Colon (tissue), 2 donors: ENCODE measurements at regions not wholly inside any gene's neighbourhood (a gene's known extent, or its start where the extent isn't known, plus 50 kb on each side); places are given as distances from the start of the nearest gene placed in this dataset.
"Not testable (repeated sequence)": the region's sequence is repeated elsewhere in the genome, so short reads cannot be mapped to it uniquely, and the experiment has no call there.

Source experiments
- FAIRE-seq: peaks from 2 replicates; lab custom pipeline; 2012; peaks lifted over from hg19 to GRCh38; lab: Jason Lieb, UNC
- donor health status: control.
- donor health status: control.

GRCh38 chr9:107832871-107833270 lies 343.3 kb upstream of the KLF4 start:
- FAIRE-seq = no peak

DNA sequence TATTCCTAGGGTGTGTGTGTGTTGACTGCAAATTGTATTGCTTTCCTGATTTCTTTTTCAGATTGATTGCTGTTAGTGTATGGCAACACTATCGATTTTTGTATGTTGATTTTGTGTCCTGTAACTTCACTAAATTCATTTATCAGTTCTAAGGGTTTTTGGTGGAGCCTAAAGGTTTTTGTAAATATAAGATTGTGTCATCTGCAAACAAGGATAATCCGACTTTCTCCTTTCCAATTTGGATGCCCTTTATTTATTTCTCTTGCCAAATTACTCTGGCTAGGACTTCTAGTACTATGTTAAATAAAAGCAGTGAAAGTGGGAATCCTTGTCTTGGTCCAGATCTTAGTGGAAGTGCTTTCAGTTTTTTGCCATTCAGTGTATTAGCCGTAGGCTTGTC lies 340.9 kb upstream of the KLF4 start:
- FAIRE-seq = no peak

DNA sequence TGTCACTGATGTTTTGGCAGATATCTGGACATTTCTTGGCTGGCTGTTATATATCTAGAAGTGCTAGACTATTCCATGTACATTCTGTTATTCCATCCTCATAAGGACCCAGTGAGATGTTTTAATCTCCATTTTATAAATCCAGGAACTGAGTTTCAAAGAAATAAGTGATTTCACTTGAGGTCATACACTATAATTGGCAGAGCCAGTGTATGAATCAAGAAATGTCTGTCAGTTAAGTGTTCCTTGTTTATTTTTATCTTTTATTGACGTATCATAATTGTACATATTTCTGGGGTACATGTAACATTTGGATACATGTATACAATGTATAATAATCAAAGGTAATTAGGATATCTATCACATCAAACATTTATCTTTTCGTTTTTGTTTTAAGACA lies 338.3 kb upstream of the KLF4 start:
- FAIRE-seq = peak; percentile 85

DNA sequence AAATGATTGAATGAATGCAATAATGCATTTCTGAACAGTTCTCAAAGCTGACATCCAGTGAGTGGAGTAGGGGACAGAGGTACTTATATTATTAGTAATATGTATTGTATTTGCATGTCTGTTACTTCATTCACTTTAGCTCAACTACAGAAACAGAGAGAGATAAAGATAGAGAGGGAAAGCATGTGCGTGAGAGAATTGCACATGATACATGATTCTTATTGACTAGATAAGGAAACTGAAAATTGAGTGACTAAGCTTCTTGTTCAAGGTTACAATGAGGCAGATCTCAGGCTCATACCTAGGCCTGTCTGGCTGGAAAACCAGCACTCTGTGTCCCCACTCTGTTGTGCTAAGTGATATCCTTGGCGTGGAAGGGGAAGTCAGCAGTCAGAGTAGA lies 337.7 kb upstream of the KLF4 start:
- FAIRE-seq = no peak

DNA sequence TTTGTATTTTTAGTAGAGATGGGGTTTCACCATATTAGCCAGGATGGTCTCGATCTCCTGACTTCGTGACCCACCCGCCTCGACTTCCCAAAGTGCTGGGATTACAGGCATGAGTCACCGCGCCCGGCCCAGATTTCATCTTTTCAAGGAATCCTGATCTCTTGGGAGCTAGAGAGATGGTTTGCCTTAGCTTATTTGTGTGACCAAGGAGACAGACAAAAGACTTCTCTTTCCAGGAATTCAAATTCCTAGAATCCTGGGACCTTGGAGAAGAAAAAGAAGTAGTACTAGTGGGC lies 337.1 kb upstream of the KLF4 start:
- FAIRE-seq = not testable (repeated sequence)

DNA sequence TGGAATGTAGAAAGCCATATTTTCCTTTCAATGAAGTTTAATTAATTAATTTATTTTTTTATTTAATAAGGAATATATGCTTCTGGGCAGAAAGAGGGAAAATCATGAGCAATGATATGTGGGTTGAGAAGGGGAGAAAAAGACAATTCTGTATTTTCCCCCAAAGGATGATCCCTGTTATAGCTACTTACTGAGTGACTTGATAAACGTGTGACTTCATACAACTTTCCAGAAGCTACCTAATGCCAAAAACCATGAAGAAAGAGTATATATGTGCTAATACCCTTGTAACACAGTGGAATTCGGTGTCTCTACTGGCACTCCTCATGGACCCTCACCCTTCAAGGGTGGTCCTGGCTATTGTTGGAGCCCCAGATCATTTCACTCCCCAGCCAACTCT lies 335.0 kb upstream of the KLF4 start:
- no peak for FAIRE-seq

GRCh38 chr9:107819772-107820565 lies 330.4 kb upstream of the KLF4 start:
- FAIRE-seq = no peak

DNA sequence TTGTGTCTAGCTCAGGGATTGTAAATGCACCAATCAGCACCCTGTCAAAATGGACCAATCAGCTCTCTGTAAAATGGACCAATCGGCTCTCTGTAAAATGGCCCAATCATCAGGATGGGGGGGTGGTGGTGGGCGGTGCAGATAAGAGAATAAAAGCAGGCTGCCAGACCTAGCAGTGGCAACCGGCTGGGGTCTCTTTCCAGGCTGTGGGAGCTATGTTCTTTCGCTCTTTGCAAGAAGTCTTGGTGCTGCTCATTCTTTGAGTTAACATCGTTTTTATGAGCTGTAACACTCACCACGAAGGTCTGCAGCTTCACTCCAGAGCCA lies 328.9 kb upstream of the KLF4 start:
- not testable (repeated sequence) for FAIRE-seq

DNA sequence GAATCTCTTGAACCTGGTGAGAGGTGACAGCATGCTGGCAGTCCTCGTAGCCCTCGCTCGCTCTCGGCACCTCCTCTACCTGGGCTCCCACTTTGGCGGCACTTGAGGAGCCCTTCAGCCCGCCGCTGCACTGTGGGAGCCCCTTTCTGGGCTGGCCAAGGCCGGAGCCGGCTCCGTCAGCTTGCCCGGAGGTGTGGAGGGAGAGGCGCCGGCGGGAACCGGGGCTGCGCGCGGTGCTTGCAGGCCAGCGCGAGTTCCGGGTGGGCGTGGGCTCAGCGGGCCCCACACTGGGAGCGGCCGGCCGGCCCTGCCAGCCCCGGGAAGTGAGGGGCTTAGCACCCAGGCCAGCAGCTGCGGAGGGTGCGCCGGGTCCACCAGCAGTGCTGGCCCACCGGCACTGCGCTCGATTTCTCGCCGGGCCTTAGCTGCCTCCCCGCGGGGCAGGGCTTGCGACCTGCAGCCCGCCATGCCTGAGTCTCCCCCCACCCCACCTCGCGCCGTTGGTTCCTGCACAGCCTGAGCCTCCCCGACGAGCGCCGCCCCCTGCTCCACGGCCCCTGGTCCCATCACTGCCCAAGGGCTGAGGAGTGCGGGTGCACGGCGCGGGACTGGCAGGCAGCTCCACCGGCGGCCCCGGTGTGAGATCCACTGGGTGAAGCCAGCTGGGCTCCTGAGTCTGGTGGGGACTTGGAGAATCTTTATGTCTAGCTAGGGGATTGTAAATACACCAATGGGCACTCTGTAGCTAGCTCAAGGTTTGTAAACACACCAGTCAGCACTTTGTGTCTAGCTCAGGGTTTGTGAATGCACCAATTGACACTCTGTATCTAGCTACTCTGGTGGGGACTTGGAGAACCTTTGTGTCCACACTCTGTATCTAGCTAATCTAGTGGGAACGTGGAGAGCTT lies 328.3 kb upstream of the KLF4 start:
- not testable (repeated sequence) for FAIRE-seq

GRCh38 chr9:107816561-107817021 lies 327.0 kb upstream of the KLF4 start:
- no peak for FAIRE-seq

DNA sequence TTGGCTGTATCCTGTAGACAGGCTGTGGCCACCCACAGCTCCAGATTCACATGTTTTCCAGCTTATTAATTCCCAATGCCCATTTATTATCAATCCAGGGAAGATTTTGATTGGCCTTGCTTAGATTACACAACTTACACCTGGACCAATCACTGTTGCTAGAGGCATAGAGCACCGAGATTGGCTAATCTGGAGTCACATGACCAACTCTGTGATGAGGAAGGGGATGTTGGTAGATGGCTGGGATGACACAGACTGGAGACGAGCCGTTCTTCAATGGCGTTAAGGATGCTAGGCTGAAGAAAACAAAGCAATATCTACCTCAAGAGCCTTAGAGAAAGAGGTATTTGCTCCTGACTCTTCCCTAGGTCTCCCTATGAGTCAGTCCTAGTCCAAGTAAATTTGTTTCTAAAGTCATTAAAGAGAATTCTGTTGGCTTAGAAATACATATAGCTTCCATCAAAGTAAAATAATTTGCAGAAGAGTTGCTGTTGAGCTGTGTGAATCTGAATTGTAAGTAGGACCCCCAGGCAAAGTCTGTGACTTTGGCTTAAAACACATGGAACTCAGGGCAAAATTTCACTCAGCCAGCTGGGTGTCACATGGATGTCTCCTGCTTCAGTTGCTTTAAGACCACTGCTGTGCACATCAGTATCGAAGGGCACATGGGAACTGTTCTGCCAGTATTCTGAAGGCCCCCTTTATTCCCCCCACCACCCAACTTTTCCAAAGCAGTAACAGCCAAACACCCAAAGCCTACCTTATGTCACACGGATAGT lies 326.4 kb upstream of the KLF4 start:
- FAIRE-seq = no peak

DNA sequence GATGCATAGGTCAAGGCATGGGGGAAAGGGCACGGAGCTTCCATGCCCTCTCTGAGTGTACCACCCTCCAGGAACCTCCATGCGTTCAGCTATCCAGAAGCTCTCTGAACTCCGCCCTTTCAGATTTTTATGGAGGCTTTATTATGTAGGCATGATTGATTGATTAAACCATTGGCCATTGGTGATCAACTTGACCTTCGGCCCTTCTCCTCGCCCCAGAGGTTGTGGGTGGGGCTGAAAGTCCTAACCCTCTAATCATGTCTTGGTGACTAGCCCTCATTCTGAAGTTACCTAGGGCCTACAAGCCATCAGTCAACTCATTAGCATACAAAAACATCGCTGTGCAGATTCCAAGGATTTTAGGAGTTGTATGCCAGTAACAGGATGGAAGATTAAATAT lies 323.7 kb upstream of the KLF4 start:
- no peak for FAIRE-seq

GRCh38 chr9:107810461-107810961 lies 320.9 kb upstream of the KLF4 start:
- no peak for FAIRE-seq

DNA sequence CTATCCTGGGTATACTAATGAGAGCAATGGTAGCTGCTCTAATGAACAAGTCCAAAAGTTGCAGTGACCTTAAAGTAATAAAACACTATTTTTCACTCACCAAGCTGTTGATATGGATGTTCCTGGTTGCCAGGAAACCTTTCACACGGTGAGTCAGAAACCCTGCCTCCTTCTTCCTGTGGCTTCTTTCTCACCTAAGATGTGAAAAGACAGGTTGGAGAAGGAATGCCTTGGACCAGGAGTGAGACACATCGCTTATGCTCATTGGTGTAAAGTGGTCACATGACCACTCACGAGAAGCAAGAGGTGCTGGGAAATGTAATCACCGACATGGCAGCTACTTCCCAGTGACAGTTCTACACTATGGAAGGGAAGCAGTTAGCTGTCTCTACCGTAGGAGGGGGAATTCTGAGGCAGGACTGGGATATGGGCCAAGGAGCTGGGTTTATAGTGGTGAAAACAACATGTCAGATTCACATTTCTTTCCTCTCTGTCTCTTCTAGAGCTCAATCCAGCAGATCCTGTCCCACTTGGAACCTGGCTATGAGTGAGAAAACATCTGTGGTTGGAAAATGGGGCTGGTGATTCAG lies 320.4 kb upstream of the KLF4 start:
- FAIRE-seq = no peak

- no peak for FAIRE-seq
Observed at GRCh38 chr9:107807183-107807582, 317.6 kb upstream of the KLF4 start.

DNA sequence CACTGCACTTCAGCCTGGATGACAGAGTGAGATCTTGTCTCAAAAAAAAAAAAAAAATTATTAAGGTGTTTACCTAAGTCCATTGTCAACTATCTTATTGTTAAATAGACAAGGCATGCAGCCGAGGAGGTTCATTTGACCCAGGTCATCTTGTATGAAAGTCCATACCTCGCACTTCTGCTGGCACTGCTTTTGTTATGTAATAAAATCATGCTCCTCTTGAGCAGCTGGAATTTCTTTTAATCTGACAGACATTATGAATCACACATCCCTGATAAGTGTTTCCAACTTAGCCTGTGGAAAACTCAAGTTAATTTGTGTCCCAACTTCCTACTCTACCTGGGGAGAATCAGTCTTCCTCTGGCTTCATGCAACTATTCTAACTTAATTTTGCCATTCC lies 315.6 kb upstream of the KLF4 start:
- no peak for FAIRE-seq

DNA sequence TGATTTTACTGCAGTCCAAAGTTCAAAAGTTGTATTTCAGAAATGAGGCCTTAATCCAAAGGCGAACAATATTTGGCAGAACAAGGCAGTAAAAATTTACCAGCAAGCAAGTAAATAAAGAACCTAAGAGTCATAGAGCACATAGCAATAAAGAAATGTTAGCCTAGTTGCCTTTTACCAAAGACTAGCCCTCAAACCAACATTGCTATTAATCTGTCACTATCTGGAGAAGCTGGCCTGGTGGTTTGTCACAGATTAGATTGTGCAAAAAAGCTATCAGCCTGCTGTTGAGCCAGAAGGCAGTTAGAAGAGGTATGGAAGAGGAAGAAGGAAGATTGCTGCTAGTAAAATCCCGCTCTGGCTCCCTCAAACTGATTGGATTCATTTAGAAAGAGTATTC lies 304.7 kb upstream of the KLF4 start:
- FAIRE-seq = peak; percentile 72

GRCh38 chr9:107793541-107793940 lies 304.0 kb upstream of the KLF4 start:
- FAIRE-seq = no peak

DNA sequence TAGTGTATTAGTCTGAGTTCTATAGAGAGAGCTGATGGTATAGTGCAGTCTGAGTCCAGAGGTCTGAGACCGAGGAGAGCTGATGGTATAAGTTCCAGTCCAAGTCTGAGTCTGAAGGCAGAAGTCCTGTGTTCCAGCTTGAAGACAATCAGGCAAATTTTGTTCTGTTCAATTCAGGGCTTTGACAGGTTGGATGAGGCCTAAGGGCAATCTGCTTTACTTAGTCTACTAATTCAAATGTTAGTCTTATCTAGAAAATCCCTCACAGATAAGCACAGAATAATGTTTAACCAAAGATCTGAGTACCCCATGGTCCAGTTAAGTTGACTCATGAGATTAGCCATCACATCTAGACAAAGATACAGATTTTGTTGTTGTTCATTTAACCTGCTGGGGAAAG lies 303.0 kb upstream of the KLF4 start:
- no peak for FAIRE-seq

- no peak for FAIRE-seq
Observed at GRCh38 chr9:107792006-107792405, 302.4 kb upstream of the KLF4 start.

- FAIRE-seq = no peak
Observed at GRCh38 chr9:107789001-107789700, 299.6 kb upstream of the KLF4 start.

DNA sequence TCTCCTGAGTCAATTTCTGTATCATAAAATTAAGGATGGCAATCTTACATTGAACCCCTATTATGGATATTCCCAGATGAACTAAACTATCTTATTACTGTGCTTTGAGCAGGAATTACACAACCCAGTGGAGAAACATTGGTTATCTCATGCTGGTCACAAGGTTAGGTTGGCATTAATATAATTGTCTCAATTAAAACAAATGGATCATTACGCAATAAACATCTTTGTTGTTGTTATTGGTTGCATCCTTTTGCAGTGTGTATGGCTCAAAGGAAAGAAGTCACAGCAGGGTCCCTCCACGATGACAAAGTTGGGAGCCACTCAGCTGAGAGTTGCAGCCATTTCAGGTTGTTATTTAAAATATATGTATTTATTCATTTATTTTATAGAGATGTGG lies 297.0 kb upstream of the KLF4 start:
- no peak for FAIRE-seq
